Neuronal stem cell (in vitro differentiated cells): ENCODE measurements at regions not wholly inside any gene's neighbourhood (a gene's known extent, or its start where the extent isn't known, plus 50 kb on each side); places are given as distances from the start of the nearest gene placed in this dataset.

Source experiments
- DNase-seq: peaks from one replicate; pipeline ENCODE4 v3.0.0-alpha.2; 2013; ENCODE audit warnings: low spot score
- H2AFZ ChIP-seq: one replicate; pipeline ENCODE4 v1.6.1; 2013; ENCODE audit warnings: mild to moderate bottlenecking, low read length, inconsistent platforms
- H2AK5ac ChIP-seq: 2 replicates; pipeline ENCODE4 v1.6.1; 2013; ENCODE audit warnings: low read depth, mild to moderate bottlenecking, inconsistent platforms, low read length, moderate library complexity, mixed read lengths
- H2BK120ac ChIP-seq: 2 replicates; pipeline ENCODE4 v1.6.1; 2013; ENCODE audit warnings: low read depth, mild to moderate bottlenecking, inconsistent platforms, low read length, moderate library complexity, mixed read lengths
- H2BK12ac ChIP-seq: one replicate; pipeline ENCODE4 v1.6.1; 2013; ENCODE audit warnings: low read length, inconsistent platforms
- H2BK15ac ChIP-seq: 2 replicates; pipeline ENCODE4 v1.6.1; 2013; ENCODE audit warnings: mild to moderate bottlenecking, low read length, inconsistent platforms, mixed read lengths
- H2BK5ac ChIP-seq: one replicate; pipeline ENCODE4 v1.6.1; 2013; ENCODE audit warnings: inconsistent platforms, mild to moderate bottlenecking, low read length, moderate library complexity
- H3K14ac ChIP-seq: one replicate; pipeline ENCODE4 v1.6.1; 2013; ENCODE audit warnings: low read length, inconsistent platforms
- H3K18ac ChIP-seq: 2 replicates; pipeline ENCODE4 v1.6.1; 2013; ENCODE audit warnings: low read length, inconsistent platforms
- H3K23ac ChIP-seq: 2 replicates; pipeline ENCODE4 v1.6.1; 2013; ENCODE audit warnings: low read depth, mild to moderate bottlenecking, mixed read lengths, low read length, inconsistent platforms; ENCODE audit not compliant: poor library complexity
- H3K27ac ChIP-seq: replicated peaks from 3 replicates; pipeline ENCODE4 v1.5.1; 2013; ENCODE audit warnings: low read length, inconsistent platforms
- H3K27me3 ChIP-seq, 3 experiments: 2 replicates each; pipeline ENCODE4 v1.6.1; 2013; ENCODE audit warnings: low read length in 3 of 3, mild to moderate bottlenecking in 2 of 3, inconsistent platforms in 1 of 3, low read depth in 1 of 3, mixed read lengths in 1 of 3, moderate library complexity in 1 of 3; ENCODE audit not compliant: control insufficient read depth in 3 of 3, insufficient read depth in 3 of 3
- H3K36me3 ChIP-seq, 2 donors: replicated peaks in 1 of 2; 2 replicates each; pipeline ENCODE4 v1.6.1; 2013; ENCODE audit warnings: low read length in 2 of 2; ENCODE audit not compliant: control insufficient read depth in 2 of 2, insufficient read depth in 2 of 2
- H3K4ac ChIP-seq: 2 replicates; pipeline ENCODE4 v1.6.1; 2013; ENCODE audit warnings: inconsistent platforms, mild to moderate bottlenecking, low read length, moderate library complexity
- H3K4me1 ChIP-seq, 2 donors: 1 replicate in 1 of 2; 2 replicates in 1 of 2; pipeline ENCODE4 v1.6.1; 2013; ENCODE audit warnings: low read length in 2 of 2, low read depth in 1 of 2; ENCODE audit not compliant: control insufficient read depth in 2 of 2, insufficient read depth in 1 of 2
- H3K4me2 ChIP-seq: one replicate; pipeline ENCODE4 v1.6.1; 2013; ENCODE audit warnings: mild to moderate bottlenecking, low read length, inconsistent platforms; ENCODE audit not compliant: insufficient read depth, poor library complexity, severe bottlenecking
- H3K4me3 ChIP-seq, 2 donors: 2 replicates each; pipeline ENCODE4 v1.5.1; 2013; ENCODE audit warnings: low read length in 2 of 2, mild to moderate bottlenecking in 2 of 2, inconsistent platforms in 1 of 2, moderate library complexity in 1 of 2
- H3K79me1 ChIP-seq: one replicate; pipeline ENCODE4 v1.6.1; 2013; ENCODE audit warnings: low read depth, mild to moderate bottlenecking, inconsistent platforms, low read length, moderate library complexity
- H3K9ac ChIP-seq: one replicate; pipeline ENCODE4 v1.6.1; 2013; ENCODE audit warnings: mild to moderate bottlenecking, low read depth, low read length, inconsistent platforms; ENCODE audit not compliant: poor library complexity
- H3K9me3 ChIP-seq, 2 donors: replicated peaks in 1 of 2; 2 replicates each; pipeline versions ENCODE3 to v1.6.1; 2013; ENCODE audit warnings: low read length in 2 of 2, mild to moderate bottlenecking in 2 of 2, inconsistent platforms in 1 of 2, low read depth in 1 of 2, mixed read lengths in 1 of 2, moderate library complexity in 1 of 2; ENCODE audit not compliant: control insufficient read depth in 2 of 2, insufficient read depth in 1 of 2
- H4K8ac ChIP-seq: one replicate; pipeline ENCODE4 v1.6.1; 2013; ENCODE audit warnings: low read depth, mild to moderate bottlenecking, inconsistent platforms, low read length, moderate library complexity
- H4K91ac ChIP-seq: one replicate; pipeline ENCODE4 v1.6.1; 2013; ENCODE audit warnings: low read length, low read depth, mild to moderate bottlenecking, inconsistent platforms; ENCODE audit not compliant: poor library complexity
- WGBS, 2 donors: extraction: QIAGEN DNeasy Blood & Tissue Kit; methylation state at CpG; one replicate each; pipeline ENCODE4 v1.1.7; 2013; ENCODE audit warnings: missing lambda C conversion rate in 2 of 2, mixed read lengths in 1 of 2; ENCODE audit not compliant: insufficient read length in 2 of 2, insufficient replicate concordance in 1 of 2; ENCODE audit errors: extremely low coverage in 2 of 2; 5-methylcytosine and 5-hydroxymethylcytosine counted together

- Histone ChIP-seq H3K4me3 (no peak overlapping the region), H3K79me1 (no peaks in the 10 kb centered on the region), H4K8ac (no peak overlapping the region), H2BK120ac (no peak overlapping the region), H2AK5ac (no peak overlapping the region), H3K36me3 (no peaks in the 10 kb centered on the region), H4K91ac (no peak overlapping the region), H3K9me3 (peaks cover 0 to 2% of the 10 kb centered on the region in 2 donors), H3K4ac (no peak overlapping the region), H2BK12ac (no peak overlapping the region), H3K4me1 (no peaks in the 10 kb centered on the region), H2BK15ac (no peak overlapping the region), H2AFZ (no peak overlapping the region), H3K9ac (no peak overlapping the region), H3K27me3 (no peaks in the 10 kb centered on the region), H3K18ac (no peak overlapping the region), H3K27ac (no peak overlapping the region), H3K23ac (no peak overlapping the region), H3K14ac (no peak overlapping the region), H2BK5ac (no peak overlapping the region), H3K4me2 (no peak overlapping the region)
- WGBS, 2 donors: no CpG with 5 or more reads among the region's 7 CpGs
- DNase-seq: no peak
Observed at GRCh38 chr6:120056085-120056484, 706.5 kb upstream of the MAN1A1 start.

- DNase-seq: no peak
- Histone ChIP-seq H3K18ac (no peak overlapping the region), H3K4me1 (no peaks in the 10 kb centered on the region), H4K91ac (no peak overlapping the region), H3K79me1 (no peaks in the 10 kb centered on the region), H3K27me3 (no peaks in the 10 kb centered on the region), H3K4ac (no peak overlapping the region), H4K8ac (no peak overlapping the region), H3K4me3 (no peak overlapping the region), H3K9ac (no peak overlapping the region), H3K4me2 (no peak overlapping the region), H2BK12ac (no peak overlapping the region), H2BK120ac (no peak overlapping the region), H2BK5ac (no peak overlapping the region), H2AFZ (no peak overlapping the region), H3K9me3 (peaks cover 0 to 2% of the 10 kb centered on the region in 2 donors), H3K14ac (no peak overlapping the region), H3K36me3 (no peaks in the 10 kb centered on the region), H2AK5ac (no peak overlapping the region), H2BK15ac (no peak overlapping the region), H3K27ac (no peak overlapping the region), H3K23ac (no peak overlapping the region)
- WGBS, 2 donors: no CpG with 5 or more reads among the region's 4 CpGs
Observed at GRCh38 chr6:120055071-120055470, 705.5 kb upstream of the MAN1A1 start.

GRCh38 chr6:120039664-120040063, 690.1 kb upstream of the MAN1A1 start:
- Histone ChIP-seq H3K18ac (no peak overlapping the region), H3K23ac (no peak overlapping the region), H4K8ac (no peak overlapping the region), H3K36me3 (no peaks in the 10 kb centered on the region), H3K27me3 (no peaks in the 10 kb centered on the region), H3K4me3 (no peak overlapping the region), H3K14ac (no peak overlapping the region), H3K4ac (no peak overlapping the region), H3K4me1 (no peaks in the 10 kb centered on the region), H2BK15ac (no peak overlapping the region), H2BK120ac (no peak overlapping the region), H2BK5ac (no peak overlapping the region), H3K79me1 (no peaks in the 10 kb centered on the region), H3K9ac (no peak overlapping the region), H3K9me3 (no peaks in the 10 kb centered on the region), H4K91ac (no peak overlapping the region), H3K4me2 (no peak overlapping the region), H2AK5ac (no peak overlapping the region), H3K27ac (no peak overlapping the region), H2BK12ac (no peak overlapping the region), H2AFZ (no peak overlapping the region)
- no peak for DNase-seq
- WGBS, 2 donors: no CpG with 5 or more reads among the region's 2 CpGs

GRCh38 chr6:120031837-120032236, 682.3 kb upstream of the MAN1A1 start:
- H3K14ac ChIP-seq: no peak overlapping the region
- no peak overlapping the region for H2AFZ ChIP-seq
- H3K23ac ChIP-seq: no peak overlapping the region
- no CpG with 5 or more reads among the region's 2 CpGs for WGBS, 2 donors
- no peak overlapping the region for H3K9ac ChIP-seq
- H3K79me1 ChIP-seq: no peaks in the 10 kb centered on the region
- no peak overlapping the region for H4K8ac ChIP-seq
- H2BK15ac ChIP-seq: no peak overlapping the region
- no peak overlapping the region for H3K4me3 ChIP-seq
- H3K27me3 ChIP-seq: no peaks in the 10 kb centered on the region
- H3K18ac ChIP-seq: no peak overlapping the region
- H4K91ac ChIP-seq: no peak overlapping the region
- no peak overlapping the region for H3K27ac ChIP-seq
- H2BK12ac ChIP-seq: no peak overlapping the region
- H2BK120ac ChIP-seq: no peak overlapping the region
- H2BK5ac ChIP-seq: no peak overlapping the region
- H2AK5ac ChIP-seq: no peak overlapping the region
- no peak for DNase-seq
- H3K36me3 ChIP-seq: no peaks in the 10 kb centered on the region
- no peak overlapping the region for H3K4me2 ChIP-seq
- no peaks in the 10 kb centered on the region for H3K9me3 ChIP-seq
- no peaks in the 10 kb centered on the region for H3K4me1 ChIP-seq
- no peak overlapping the region for H3K4ac ChIP-seq
